GM21825 (cell line): ENCODE measurements at regions not wholly inside any gene's neighbourhood (a gene's known extent, or its start where the extent isn't known, plus 50 kb on each side); places are given as distances from the start of the nearest gene placed in this dataset.
"Not testable (repeated sequence)": the region's sequence is repeated elsewhere in the genome, so short reads cannot be mapped to it uniquely, and the experiment has no call there.

Experiments used
- ATAC-seq: cut with Tn5 transposase; IDR thresholded peaks from one replicate; pipeline ENCODE4 v1.9.1; 2021; ENCODE audit warnings: mild to moderate bottlenecking, moderate library complexity; ENCODE audit not compliant: unreplicated experiment

DNA sequence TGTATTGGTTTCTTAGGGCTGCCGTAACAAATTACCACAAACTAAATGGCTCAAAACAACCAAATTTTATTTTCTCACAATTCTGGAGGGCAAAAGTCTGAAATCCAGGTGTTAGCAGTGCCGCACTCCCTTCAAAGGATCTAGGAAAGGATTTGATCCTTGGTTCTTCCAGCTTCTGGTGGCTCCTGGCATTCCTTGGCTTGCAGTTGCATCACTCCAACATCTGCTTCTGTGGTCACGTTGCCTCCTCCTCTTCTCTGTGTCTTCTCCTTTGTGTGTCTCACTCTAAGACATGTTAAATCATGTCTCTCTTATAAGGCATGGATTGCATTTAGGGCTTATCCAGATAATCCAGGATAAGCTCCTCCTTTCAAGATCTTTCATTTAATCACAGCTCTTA lies 262.2 kb downstream of the MEX3B start:
- ATAC-seq: no peak

DNA sequence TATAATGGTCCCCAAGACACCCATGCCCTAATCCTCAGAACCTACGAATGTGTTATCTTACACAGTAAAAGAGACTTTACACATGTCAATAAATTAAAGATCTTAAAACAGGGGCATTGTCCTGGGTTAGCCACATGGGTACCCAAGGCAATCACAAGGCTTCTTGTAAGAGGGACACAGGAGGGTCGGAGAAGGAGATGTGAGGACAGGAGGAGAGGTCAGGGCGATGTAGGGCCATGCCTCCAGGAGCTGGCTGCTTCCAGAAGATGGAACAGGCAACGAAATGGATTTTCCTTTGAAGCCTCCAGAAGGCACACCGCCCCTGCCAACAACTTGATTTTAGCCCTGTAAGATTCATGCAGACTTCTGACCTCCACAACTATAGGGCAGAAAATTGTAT lies 262.7 kb downstream of the MEX3B start:
- no peak for ATAC-seq

DNA sequence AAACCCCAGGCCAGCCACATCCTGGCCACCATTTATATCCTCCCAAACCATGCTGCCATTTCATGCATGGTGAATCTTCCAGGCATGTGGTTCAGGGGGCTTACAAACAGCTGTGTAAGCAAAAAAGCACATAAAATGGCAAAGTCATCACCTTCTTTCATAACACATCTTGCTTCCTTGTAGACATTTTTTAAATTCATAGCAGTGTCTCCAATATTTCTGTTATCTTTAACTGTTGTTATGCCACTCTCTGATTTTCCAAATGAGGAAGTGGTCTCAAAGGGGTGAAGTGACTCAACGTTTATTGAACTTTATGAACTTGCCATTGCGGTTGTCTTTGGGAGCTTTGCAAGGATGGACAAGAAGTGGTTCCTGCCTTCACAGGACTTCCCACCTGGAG lies 264.4 kb downstream of the MEX3B start:
- ATAC-seq: no peak

DNA sequence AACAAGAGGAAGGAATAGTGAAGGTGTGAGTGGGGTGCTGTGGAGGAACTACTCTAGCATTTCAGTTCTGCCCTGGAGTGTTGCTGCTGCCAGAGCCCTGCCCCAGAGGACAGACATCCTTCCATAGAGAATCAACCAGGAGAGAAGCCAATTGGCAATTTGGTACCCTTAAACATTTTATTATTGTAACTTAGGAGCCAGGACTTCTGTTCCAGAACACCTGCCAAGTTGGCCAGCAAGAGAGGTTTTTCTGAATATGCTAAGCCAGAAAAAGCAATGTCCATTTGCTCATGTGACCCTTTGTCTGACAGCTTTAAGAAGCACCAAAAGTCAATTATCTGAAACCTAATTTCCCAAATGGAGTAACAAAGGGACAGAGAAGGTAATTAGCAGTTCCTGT lies 264.9 kb downstream of the MEX3B start:
- no peak for ATAC-seq

DNA sequence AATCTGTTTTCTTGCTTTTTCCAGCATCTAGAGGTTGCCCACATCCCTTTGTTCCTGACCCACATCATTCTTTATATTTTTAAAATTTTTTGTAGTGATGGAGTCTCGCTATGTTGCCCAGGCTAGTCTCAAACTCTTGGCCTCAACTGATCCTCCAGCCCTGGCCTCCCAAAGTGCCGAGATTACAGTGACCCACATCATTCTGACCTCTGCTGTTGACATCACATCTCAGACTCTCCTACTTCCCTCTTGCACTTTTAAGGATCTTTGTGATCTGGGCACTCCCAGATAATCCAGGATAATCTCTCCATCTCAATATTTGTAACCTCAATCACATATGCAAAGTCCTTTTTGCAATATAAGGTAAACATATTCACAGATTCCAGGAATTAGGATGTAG lies 266.6 kb downstream of the MEX3B start:
- no peak for ATAC-seq

DNA sequence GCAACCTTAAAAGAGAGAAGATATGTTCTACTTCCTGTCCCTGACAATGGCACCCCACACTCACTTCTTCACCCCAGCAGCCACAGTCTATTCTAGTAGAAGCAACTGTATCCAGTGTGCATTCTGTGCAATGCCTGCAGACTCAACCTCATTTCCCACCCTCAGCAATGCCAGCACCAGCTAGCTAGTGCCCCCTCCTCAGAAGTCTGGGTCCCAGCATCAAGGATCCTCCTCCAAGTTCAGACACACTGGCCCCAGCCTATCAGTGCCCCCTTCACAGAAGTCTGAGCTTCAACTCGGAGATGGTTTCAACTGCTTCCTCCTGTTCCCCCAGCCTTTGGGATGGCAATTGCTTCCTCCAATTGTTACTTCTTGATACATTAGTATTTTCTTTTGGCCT lies 268.3 kb downstream of the MEX3B start:
- no peak for ATAC-seq

DNA sequence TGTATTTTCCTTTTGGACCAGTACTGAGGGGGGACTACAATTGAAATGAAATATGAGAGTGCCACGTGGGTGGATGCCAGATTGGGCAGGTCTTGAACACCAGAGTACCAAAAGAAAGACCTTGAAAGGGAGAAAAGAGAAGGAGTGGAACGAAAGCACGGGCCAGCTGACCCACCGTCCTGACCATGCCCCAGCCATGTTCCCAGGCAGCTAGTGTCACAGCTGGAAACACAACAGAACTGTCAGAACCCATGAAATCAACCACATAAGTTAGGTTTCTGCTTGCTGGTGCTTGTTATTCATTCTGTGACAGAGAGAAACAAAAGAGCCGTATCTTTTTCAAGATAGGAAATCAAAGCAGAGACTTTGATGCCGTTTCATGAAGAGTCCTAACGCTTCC lies 268.8 kb downstream of the MEX3B start:
- ATAC-seq: no peak

DNA sequence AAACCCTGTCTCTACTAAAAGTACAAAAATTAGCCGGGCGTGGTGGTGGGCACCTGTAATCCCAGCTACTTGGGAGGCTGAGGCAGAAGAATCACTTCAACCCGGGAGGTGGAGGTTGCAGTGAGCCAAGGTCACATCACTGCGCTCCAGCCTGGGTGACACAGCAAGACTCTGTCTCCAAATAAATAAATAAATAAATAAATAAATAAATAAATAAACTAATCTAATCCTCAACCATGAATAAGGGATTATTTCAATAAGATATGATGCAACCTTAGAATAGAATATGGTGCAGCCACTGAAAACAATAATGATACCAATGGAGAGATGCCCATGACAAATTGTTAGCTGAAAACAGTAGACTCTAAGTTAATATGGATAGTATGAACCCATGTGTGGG lies 270.0 kb downstream of the MEX3B start:
- not testable (repeated sequence) for ATAC-seq

DNA sequence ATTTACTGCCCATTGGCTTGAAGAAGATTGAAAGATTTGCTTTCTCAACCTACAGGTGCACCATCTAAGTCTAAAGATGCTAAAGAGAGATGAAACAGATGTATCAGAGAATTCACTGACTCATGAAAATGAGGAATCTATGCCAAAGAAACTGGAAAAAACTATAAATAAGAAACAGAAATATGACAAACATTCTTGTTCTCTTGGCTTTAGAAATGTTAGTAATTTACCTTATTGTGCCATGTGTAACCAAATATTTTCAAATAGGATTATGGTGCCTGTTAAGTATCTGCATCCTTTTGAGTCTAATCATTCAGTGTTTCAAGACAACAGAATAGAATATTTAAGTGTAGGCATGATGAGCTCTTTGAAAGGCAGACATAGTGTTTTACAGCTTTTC lies 271.5 kb downstream of the MEX3B start:
- ATAC-seq: no peak

DNA sequence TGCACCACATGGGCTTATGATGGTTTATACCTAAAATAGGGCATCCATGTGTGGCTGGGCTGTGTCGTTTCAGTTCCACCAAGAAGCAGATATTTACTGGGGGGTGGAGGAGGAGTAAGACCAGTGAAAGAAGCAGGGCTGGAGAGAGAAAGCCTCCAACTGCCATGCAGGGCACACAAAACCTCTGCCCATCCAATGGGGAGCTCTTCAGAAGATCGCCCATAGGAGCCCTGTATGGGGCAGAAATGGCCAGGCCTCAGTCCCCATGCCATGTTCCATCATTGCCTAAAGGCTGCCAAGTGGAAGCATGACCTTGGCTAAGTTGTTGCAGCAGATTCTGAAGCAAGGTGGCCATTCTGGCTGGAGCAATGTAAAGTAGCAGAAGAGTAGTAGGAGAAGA lies 277.0 kb downstream of the MEX3B start:
- ATAC-seq: no peak

DNA sequence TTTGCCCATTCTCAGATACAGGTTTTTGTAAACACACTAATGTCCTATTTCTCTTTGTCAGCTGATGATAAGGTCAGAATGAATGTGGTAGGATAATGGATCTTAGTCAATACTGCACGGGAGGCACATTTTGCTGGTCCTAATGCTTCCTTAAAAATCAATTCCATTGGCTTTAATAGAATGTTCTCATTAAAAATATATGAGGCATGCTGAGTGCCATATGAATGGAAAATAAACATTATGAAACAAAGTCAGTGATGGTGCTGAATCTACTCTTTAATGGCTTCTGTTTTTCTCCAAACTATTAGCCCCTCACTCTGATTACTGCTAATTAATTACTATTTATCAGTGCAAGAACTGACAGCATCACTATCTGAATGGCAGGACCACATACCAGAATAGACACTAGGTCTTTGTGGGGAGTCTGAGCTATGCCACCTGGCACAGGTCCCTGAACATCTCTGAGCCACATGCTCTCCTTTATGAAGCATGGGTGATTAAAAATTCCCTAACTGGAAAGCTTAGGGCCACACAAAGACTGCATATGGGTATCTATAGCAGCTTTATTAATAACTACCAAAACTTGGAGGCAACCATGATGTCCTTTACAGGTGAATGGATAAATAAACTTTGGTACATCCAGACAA lies 278.9 kb downstream of the MEX3B start:
- no peak for ATAC-seq

DNA sequence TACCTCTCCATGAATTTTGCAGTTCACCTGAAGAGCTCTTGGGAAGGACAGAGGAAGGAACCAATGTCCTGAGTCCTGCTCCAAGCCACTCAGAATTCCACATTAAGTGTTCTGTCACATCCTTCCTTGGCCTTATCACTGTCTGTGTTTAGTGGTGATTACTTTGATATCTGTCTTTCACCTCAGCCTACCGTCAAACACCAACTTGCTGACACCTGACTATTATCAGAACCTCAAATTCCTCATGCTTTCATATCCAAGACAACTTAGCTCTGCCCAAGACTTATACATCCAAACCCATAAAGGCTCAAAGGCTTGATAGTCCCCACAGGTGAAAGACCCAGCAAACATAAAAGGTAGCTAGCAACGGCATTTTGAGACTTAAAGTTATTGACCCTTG lies 280.0 kb downstream of the MEX3B start:
- no peak for ATAC-seq

DNA sequence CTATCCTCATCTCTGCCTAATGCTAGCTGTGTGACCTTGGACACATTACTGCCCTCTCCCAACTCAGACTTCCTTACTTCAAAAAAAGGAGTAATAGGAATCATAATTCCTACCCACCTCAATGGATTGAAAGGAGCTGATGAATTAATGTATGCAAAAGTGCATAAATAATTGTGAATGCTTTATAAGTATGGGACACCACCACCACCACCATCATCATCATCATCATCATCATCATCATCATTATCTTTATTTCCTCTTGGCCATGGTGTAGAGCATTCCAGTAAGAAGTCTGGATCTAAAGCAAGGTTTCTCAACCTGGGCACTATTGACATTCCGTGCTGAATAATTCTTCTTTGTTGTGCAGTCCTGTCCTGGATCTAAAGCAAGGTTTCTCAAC lies 282.5 kb downstream of the MEX3B start:
- no peak for ATAC-seq

DNA sequence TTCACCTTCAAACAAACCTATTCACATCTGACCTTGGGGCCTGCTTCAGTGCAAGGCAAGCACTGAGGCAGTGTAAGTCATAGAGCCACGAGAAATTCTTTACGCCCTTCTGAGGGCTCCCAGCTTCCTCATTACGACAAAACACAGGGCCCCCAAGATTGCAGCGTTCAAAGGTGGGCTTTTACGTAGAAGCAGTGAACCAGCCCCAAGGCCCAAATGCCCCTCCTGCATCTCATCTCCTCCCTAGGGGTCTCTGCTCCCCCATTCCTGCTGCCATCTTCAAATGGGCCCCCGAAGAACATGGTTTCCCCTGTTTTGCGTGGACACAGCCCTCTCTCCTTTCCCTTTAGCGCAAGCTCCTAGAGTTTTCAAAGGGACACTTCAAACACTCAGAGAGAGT lies 285.1 kb downstream of the MEX3B start:
- ATAC-seq: no peak

DNA sequence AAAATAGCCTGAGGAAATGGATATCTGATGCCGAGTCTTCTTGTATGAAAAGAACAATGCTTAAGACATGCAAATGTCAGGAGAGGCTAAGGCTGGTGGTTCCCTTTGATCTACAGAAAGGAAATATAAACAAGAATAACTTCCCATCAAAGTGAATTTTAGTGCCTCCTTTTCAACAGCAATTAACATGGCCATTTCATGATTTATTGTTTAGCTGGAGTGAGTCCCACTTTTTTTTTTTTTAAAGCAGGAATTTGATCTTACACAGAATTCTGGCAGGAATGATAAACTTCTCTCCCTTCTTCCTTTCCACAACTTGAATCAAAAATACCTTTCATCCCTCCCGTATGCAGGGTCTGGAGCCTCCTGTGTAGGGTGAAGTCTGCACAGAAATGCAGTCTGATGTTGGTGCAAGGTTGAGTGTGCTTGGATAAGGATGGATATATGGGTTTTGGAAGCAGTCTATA lies 287.0 kb downstream of the MEX3B start:
- ATAC-seq: no peak

DNA sequence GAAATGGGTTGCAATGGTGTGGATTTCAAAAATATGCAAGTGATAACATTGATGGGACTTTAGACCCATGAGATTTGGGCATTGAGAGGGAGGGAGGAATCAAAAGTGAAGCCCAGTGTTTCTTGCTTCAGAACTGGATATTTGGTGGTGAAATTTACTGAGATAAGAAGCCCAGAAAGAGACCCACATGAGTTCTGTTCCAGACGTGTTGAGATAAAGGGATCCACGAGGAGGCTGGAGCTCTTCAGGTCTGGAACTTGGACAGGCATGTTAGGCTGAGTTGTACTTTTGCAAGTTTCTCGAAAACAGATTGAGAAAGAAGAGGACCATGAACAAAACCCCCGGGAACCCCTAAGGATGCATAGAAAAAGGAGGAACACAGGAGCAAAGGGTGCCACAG lies 290.2 kb downstream of the MEX3B start:
- ATAC-seq: no peak

DNA sequence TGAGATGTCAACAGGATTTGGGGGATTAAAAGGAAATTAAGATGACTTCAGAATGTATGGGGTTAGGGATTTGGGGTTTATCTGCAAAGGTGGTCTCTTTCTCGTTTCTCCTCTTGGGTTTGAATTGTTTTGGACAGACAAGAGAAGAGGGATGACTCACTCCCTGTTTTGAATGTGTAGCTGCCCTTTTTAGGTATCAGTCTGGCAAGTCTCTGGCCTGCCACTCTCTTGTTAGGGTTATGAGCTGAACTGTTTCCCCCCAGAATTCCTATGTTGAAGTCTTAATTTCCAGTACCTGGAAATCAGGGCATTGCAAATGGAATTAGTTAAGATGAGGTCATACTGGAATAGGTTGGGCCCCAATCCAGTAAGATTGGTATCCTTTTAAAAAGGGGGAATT lies 291.7 kb downstream of the MEX3B start:
- no peak for ATAC-seq

DNA sequence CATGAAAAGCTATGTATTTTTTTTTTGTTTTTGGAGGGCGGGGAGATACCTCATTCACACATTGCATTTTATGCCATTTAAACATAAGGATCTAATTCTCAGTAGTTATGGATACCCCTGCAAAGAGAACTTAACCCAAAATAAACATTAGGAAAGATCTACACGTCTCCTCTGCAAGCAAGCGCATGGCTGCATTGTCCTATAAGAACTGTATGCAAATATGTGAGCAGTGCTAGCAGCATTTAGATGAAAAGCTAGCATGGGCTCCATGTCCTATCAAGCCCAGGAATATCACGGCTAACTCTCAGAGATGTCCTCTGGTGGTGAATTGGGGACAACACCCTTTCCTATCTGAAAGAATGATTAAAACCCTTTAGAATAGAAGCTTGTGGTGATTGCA lies 292.8 kb downstream of the MEX3B start:
- ATAC-seq: no peak

DNA sequence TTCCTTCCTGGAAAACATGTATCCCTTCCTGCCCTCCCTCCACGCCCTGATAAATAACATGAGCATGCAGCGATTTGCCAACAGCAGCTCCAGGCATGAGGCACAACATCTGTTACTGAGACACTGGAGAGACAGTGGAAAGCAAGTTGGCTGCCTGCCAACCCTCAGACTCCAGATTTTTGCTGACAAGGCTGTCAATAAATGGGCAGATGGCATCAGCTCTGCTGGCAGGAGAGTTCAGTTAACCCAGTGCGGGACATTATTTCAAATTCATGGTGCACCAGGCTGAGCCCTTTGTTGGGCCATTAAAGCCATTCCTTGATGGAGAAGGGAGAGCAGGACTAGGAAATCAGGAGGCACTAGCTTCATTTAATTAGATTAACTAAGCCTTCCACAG lies 293.3 kb downstream of the MEX3B start:
- ATAC-seq: no peak

DNA sequence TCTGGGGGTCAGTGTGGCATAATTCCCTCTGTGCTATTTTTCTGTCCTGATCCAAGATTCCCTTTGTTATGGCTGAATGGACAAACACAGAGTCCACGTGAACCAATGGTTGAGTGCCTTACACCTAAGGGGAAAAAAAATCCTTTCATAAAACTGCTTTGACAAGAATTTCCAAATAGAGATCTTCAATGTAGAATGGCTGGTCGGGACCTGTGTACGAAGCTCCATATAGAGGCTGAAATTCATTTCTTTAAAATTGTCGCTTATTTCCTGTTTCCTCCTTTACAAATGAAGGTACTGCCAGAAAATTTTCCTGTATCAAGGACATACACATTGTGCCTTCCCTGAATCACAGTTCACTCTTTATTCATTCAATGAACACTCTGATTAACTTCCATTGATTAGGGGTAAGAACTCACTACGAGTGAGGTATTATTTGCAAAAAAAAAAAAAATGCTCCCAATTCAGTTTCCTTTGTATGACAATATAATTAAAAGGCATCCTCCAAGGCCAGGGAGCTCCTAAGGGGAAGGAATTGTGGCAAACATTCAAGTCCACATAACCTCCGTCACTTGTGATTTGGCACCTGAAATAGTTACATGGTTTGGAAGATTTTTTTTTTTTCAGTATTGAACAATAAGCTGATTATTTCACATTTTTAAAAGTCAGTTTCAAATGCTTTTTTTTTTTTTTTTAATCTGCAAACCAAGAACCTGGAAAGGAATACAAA lies 293.8 kb downstream of the MEX3B start:
- ATAC-seq: no peak

DNA sequence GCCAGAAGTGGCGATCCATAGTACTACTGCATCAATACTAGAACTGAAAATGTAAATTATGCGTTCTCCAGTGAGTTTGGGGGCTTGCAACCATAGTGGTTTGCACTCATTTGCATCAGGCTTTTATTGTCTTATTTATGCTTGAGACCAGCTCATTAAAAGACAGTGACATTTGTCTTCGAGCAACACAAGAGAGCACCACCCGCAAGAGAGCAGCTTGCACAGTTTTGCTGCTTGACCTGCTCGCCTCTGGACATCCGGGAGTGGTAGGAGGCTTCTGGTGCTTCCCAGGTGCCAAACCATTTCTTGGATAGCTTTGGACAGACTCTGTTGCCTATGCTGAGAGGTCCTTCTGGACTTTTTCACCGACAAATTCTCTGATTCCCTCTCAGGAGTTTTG lies 294.6 kb downstream of the MEX3B start:
- ATAC-seq: no peak

DNA sequence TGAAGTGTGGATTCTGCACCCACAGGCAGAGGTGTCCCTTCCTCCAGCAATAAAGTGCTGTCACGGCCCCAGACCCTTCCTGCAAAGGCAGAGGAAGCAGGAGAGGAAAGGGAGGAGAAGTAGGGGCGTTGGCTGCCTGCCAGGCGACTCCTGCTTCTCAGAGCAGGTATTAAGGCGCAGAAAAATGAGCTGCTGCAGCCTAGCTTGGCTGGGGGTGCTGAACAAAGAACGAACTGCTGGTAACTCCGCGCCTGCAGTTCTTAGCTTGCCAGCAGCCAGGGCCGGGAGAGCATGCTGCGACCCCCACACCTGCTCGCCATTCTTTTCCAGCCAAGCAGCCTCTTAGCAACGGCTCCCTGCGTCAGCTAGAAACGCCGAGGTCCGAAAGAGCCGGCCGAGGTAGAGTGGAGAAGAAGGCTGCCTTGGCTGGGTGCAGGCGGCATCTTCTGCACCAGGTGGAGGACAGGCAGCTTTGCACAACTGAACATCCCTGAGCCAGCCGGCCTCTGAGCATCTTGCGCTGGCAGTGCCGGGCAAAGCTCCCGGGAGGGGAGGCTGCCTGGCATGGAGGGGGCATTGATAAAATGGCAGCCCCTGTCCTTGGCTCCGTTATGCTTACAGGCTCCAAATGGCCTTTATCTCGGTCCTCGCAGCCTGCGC lies 296.0 kb downstream of the MEX3B start:
- no peak for ATAC-seq
